H9 (cell line): ENCODE measurements at regions not wholly inside any gene's neighbourhood (a gene's known extent, or its start where the extent isn't known, plus 50 kb on each side); places are given as distances from the start of the nearest gene placed in this dataset.

ENCODE experiments used
- DNase-seq: peaks from one replicate; pipeline ENCODE4 v3.0.0-alpha.2; 2017
- H2AFZ ChIP-seq: one replicate; pipeline ENCODE4 v1.6.1; 2013; ENCODE audit warnings: mild to moderate bottlenecking, low read length, control low read depth, moderate library complexity
- H2AK5ac ChIP-seq: 2 replicates; pipeline ENCODE4 v1.6.1; 2013; ENCODE audit warnings: low read length, control low read depth, mixed read lengths; ENCODE audit not compliant: insufficient read length
- H2BK120ac ChIP-seq: one replicate; pipeline ENCODE4 v1.6.1; 2013; ENCODE audit warnings: low read depth, mild to moderate bottlenecking, low read length, control low read depth, inconsistent platforms; ENCODE audit not compliant: poor library complexity, severe bottlenecking
- H2BK12ac ChIP-seq: 2 replicates; pipeline ENCODE4 v1.6.1; 2013; ENCODE audit warnings: low read length, control low read depth, mixed read lengths, low read depth; ENCODE audit not compliant: insufficient read length
- H2BK15ac ChIP-seq: 2 replicates; pipeline ENCODE4 v1.6.1; 2013; ENCODE audit warnings: low read depth, low read length, control low read depth
- H2BK20ac ChIP-seq: one replicate; pipeline ENCODE4 v1.6.1; 2013; ENCODE audit warnings: low read depth, mild to moderate bottlenecking, low read length, control low read depth, inconsistent platforms; ENCODE audit not compliant: poor library complexity, severe bottlenecking
- H2BK5ac ChIP-seq: 2 replicates; pipeline ENCODE4 v1.6.1; 2013; ENCODE audit warnings: low read length, control low read depth, mixed read lengths; ENCODE audit not compliant: insufficient read length
- H3K14ac ChIP-seq: 2 replicates; pipeline ENCODE4 v1.6.1; 2013; ENCODE audit warnings: low read length, control low read depth; ENCODE audit not compliant: insufficient read depth
- H3K18ac ChIP-seq: 2 replicates; pipeline ENCODE4 v1.6.1; 2013; ENCODE audit warnings: low read depth, mild to moderate bottlenecking, mixed read lengths, low read length, control low read depth; ENCODE audit not compliant: insufficient read length
- H3K23ac ChIP-seq: 2 replicates; pipeline ENCODE4 v1.6.1; 2013; ENCODE audit warnings: low read length, control low read depth, mixed read lengths, low read depth; ENCODE audit not compliant: insufficient read length
- H3K23me2 ChIP-seq: 2 replicates; pipeline ENCODE4 v1.6.1; 2013; ENCODE audit warnings: low read depth, mild to moderate bottlenecking, mixed read lengths, low read length, control low read depth; ENCODE audit not compliant: insufficient read length, poor library complexity, severe bottlenecking
- H3K27ac ChIP-seq: 2 replicates; pipeline ENCODE4 v1.5.1; 2013; ENCODE audit warnings: low read length, control low read depth, mixed read lengths, low read depth; ENCODE audit not compliant: insufficient read length
- H3K27me3 ChIP-seq: 2 replicates; pipeline ENCODE4 v1.6.1; 2013; ENCODE audit warnings: low read length, control low read depth, inconsistent platforms; ENCODE audit not compliant: insufficient read depth
- H3K4ac ChIP-seq: 2 replicates; pipeline ENCODE4 v1.6.1; 2013; ENCODE audit warnings: low read depth, mild to moderate bottlenecking, control low read depth, inconsistent platforms, low read length, moderate library complexity
- H3K4me1 ChIP-seq: 2 replicates; pipeline ENCODE4 v1.6.1; 2013; ENCODE audit warnings: low read length, control low read depth, inconsistent platforms; ENCODE audit not compliant: insufficient read depth
- H3K4me2 ChIP-seq: 2 replicates; pipeline ENCODE4 v1.6.1; 2013; ENCODE audit warnings: low read length, control low read depth, mixed read lengths; ENCODE audit not compliant: insufficient read length, insufficient read depth
- H3K56ac ChIP-seq: 2 replicates; pipeline ENCODE4 v1.6.1; 2013; ENCODE audit warnings: low read depth, mild to moderate bottlenecking, mixed read lengths, low read length, control low read depth; ENCODE audit not compliant: insufficient read length
- H3K79me1 ChIP-seq: 2 replicates; pipeline ENCODE4 v1.6.1; 2013; ENCODE audit warnings: low read depth, mild to moderate bottlenecking, moderate library complexity, low read length, control low read depth, inconsistent platforms; ENCODE audit not compliant: insufficient read depth, poor library complexity, severe bottlenecking
- H3K79me2 ChIP-seq: 2 replicates; pipeline ENCODE4 v1.6.1; 2013; ENCODE audit warnings: low read length, control low read depth, inconsistent platforms; ENCODE audit not compliant: insufficient read depth
- H3K9ac ChIP-seq: 2 replicates; pipeline ENCODE4 v1.6.1; 2013; ENCODE audit warnings: low read length, control low read depth, mixed read lengths; ENCODE audit not compliant: insufficient read length; ENCODE audit errors: extremely low read depth
- H3K9me3 ChIP-seq: one replicate; pipeline ENCODE4 v1.6.1; 2013; ENCODE audit warnings: low read depth, low read length, inconsistent platforms; ENCODE audit not compliant: control insufficient read depth
- H3T11ph ChIP-seq: one replicate; pipeline ENCODE4 v1.6.1; 2013; ENCODE audit warnings: mild to moderate bottlenecking, low read length, control low read depth, inconsistent platforms
- H4K20me1 ChIP-seq: one replicate; pipeline ENCODE4 v1.6.1; 2013; ENCODE audit not compliant: control insufficient read depth, insufficient read length, insufficient read depth
- H4K5ac ChIP-seq: 2 replicates; pipeline ENCODE4 v1.6.1; 2013; ENCODE audit warnings: low read depth, mild to moderate bottlenecking, mixed read lengths, low read length, control low read depth; ENCODE audit not compliant: insufficient read length
- H4K8ac ChIP-seq: replicated peaks from 2 replicates; pipeline ENCODE4 v1.6.1; 2013; ENCODE audit warnings: low read length, control low read depth, mixed read lengths, low read depth; ENCODE audit not compliant: insufficient read length
- H4K91ac ChIP-seq: 2 replicates; pipeline ENCODE4 v1.6.1; 2013; ENCODE audit warnings: low read depth, mild to moderate bottlenecking, moderate library complexity, mixed read lengths, low read length, control low read depth; ENCODE audit not compliant: insufficient read length
- H3K27ac Mint-ChIP-seq, 3 experiments: 2 replicates in 2 of 3; 3 replicates in 1 of 3; pipeline ENCODE4 v1.8.0; 2020 to 2021; ENCODE audit warnings: mixed read lengths in 3 of 3, mild to moderate bottlenecking in 1 of 3, moderate library complexity in 1 of 3
- H3K27me3 Mint-ChIP-seq: 2 replicates; pipeline ENCODE4 v1.8.0; 2021; ENCODE audit warnings: low read depth, mild to moderate bottlenecking, moderate library complexity, mixed read lengths
- H3K36me3 Mint-ChIP-seq, 3 experiments: 2 replicates in 2 of 3; 3 replicates in 1 of 3; pipeline ENCODE4 v1.8.0; 2020 to 2021; ENCODE audit warnings: low read depth in 3 of 3, mixed read lengths in 3 of 3; ENCODE audit not compliant: insufficient read depth in 1 of 3
- H3K4me1 Mint-ChIP-seq, 2 experiments: 2 replicates each; pipeline ENCODE4 v1.8.0; 2020; ENCODE audit warnings: mixed read lengths in 2 of 2
- H3K4me3 Mint-ChIP-seq, 2 experiments: 2 replicates in 1 of 2; 3 replicates in 1 of 2; pipeline ENCODE4 v1.8.0; 2020 to 2021; ENCODE audit warnings: mild to moderate bottlenecking in 2 of 2, mixed read lengths in 2 of 2, moderate library complexity in 1 of 2
- H3K9me3 Mint-ChIP-seq, 2 experiments: 2 replicates in 1 of 2; 3 replicates in 1 of 2; pipeline ENCODE4 v1.8.0; 2020; ENCODE audit warnings: mild to moderate bottlenecking in 2 of 2, mixed read lengths in 2 of 2, moderate library complexity in 1 of 2
- TF ChIP-seq, protein P1 (sequence below): fragments of 200-600 bp; sonication (generic); conservative IDR thresholded peaks from 3 replicates; pipeline ENCODE4 v1.8.0; 2021; ENCODE audit warnings: antibody characterized with exemption, mild to moderate bottlenecking

DNA sequence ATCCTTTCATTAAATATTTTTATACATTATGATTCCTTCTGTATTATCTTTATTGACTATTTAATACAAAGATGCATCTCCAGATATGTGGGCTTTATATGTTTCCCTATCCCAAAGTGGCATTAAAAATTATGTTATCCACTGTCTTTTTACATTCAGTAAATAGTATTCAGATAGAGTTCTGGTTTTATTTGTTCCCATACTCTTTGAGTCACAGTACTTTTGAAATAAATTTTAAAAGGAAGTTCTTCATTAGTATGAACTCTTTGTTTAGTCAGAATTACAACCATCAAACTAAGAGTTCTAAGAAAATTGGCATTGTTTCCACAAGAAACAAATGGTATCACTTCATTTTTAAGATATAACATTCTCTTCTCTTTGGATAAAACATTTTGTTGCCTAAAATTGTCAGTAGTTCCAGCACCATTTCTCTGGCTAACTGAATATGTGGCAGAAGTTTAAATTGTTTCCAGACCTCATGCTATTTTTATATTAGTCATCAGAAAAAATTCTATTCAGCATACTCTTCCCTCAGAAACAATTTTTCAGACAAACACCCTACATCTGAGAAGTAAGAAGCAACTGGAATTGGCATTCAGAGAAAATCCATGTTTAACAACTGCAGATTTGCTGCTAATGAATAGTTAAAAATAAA, 88.5 kb upstream of the COL5A2 start:
- Histone ChIP-seq H4K5ac (no peak overlapping the region), H3K18ac (no peak overlapping the region), H3T11ph (no peak overlapping the region), H3K4me2 (no peak overlapping the region), H2BK5ac (no peak overlapping the region), H3K23me2 (no peaks in the 10 kb centered on the region), H3K23ac (no peak overlapping the region), H2BK120ac (no peak overlapping the region), H3K56ac (no peak overlapping the region), H3K4me1 (no peaks in the 10 kb centered on the region), H3K14ac (no peak overlapping the region), H3K27me3 (no peaks in the 10 kb centered on the region), H3K9me3 (no peaks in the 10 kb centered on the region), H2BK12ac (no peak overlapping the region), H4K20me1 (no peaks in the 10 kb centered on the region), H3K79me1 (no peaks in the 10 kb centered on the region), H3K79me2 (no peaks in the 10 kb centered on the region), H2AFZ (no peak overlapping the region), H2AK5ac (no peak overlapping the region), H3K27ac (no peak overlapping the region), H2BK15ac (no peak overlapping the region), H3K9ac (no peak overlapping the region), H2BK20ac (no peak overlapping the region), H4K91ac (no peak overlapping the region), H4K8ac (no peak overlapping the region), H3K4ac (no peak overlapping the region)
- Mint-ChIP-seq H3K4me3 (no peak overlapping the region), H3K4me1 (no peaks in the 10 kb centered on the region), H3K36me3 (peaks cover 0 to 4% (median 0%) of the 10 kb centered on the region in 3 experiments; a peak in 1 of 7 replicates), H3K9me3 (peaks cover 2 to 5% of the 10 kb centered on the region in 2 experiments; a peak in 3 of 5 replicates), H3K27me3 (no peaks in the 10 kb centered on the region), H3K27ac (no peak overlapping the region)
- TF ChIP-seq, protein P1, sequence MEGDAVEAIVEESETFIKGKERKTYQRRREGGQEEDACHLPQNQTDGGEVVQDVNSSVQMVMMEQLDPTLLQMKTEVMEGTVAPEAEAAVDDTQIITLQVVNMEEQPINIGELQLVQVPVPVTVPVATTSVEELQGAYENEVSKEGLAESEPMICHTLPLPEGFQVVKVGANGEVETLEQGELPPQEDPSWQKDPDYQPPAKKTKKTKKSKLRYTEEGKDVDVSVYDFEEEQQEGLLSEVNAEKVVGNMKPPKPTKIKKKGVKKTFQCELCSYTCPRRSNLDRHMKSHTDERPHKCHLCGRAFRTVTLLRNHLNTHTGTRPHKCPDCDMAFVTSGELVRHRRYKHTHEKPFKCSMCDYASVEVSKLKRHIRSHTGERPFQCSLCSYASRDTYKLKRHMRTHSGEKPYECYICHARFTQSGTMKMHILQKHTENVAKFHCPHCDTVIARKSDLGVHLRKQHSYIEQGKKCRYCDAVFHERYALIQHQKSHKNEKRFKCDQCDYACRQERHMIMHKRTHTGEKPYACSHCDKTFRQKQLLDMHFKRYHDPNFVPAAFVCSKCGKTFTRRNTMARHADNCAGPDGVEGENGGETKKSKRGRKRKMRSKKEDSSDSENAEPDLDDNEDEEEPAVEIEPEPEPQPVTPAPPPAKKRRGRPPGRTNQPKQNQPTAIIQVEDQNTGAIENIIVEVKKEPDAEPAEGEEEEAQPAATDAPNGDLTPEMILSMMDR, result no peak
- DNase-seq, result no peak
